GM12878 (cell line): ENCODE measurements at regions not wholly inside any gene's neighbourhood (a gene's known extent, or its start where the extent isn't known, plus 50 kb on each side); places are given as distances from the start of the nearest gene placed in this dataset.
A peak's percentile ranks its signal among the peaks of the same experiment; 100 is the strongest.

Experiments used
- ATF7 ChIP-seq: fragments of 450-650 bp; IDR thresholded peaks from 2 replicates; pipeline ENCODE4 v1.6.1; 2016; ENCODE audit warnings: low read depth, mild to moderate bottlenecking
- BACH1 ChIP-seq: fragments of 450-650 bp; IDR thresholded peaks from 2 replicates; pipeline ENCODE4 v1.6.1; 2017; ENCODE audit warnings: mild to moderate bottlenecking, borderline replicate concordance
- BHLHE40 ChIP-seq, 2 experiments: fragments of 450-650 bp in 1 of 2; IDR thresholded peaks; 2 replicates each; pipeline ENCODE4 v1.6.1; 2011 to 2017; ENCODE audit warnings: low read depth in 2 of 2, borderline replicate concordance in 1 of 2, improper control_type of control experiment in 1 of 2, low read length in 1 of 2, mild to moderate bottlenecking in 1 of 2
- BMI1 ChIP-seq: fragments of 450-650 bp; IDR thresholded peaks from 2 replicates; pipeline ENCODE4 v1.6.1; 2016; ENCODE audit warnings: mild to moderate bottlenecking, moderate library complexity, borderline replicate concordance
- E2F4 ChIP-seq: IDR thresholded peaks from 2 replicates; pipeline ENCODE4 v1.6.1; 2012; ENCODE audit warnings: low read depth, low read length, improper control_type of control experiment
- ELK1 ChIP-seq: IDR thresholded peaks from 2 replicates; pipeline ENCODE4 v1.6.1; 2012; ENCODE audit warnings: low read depth, low read length, improper control_type of control experiment
- MXI1 ChIP-seq: fragments of 150-350 bp; IDR thresholded peaks from 2 replicates; pipeline ENCODE4 v1.6.1; 2011; ENCODE audit warnings: low read depth, mild to moderate bottlenecking, inconsistent platforms, low read length, improper control_type of control experiment
- NR2C2 ChIP-seq: IDR thresholded peaks from 2 replicates; pipeline ENCODE4 v1.6.1; 2011; ENCODE audit warnings: borderline replicate concordance, low read depth; ENCODE audit not compliant: control insufficient read depth, insufficient read length
- PAX8 ChIP-seq: fragments of 450-650 bp; IDR thresholded peaks from 2 replicates; pipeline ENCODE4 v1.6.1; 2017; ENCODE audit warnings: mild to moderate bottlenecking, moderate library complexity
- RELA ChIP-seq: fragments of 450-650 bp; IDR thresholded peaks from 2 replicates; pipeline ENCODE4 v1.8.0; 2014; ENCODE audit warnings: borderline replicate concordance; ENCODE audit not compliant: partially characterized antibody
- SIN3A ChIP-seq: IDR thresholded peaks from 2 replicates; pipeline ENCODE4 v1.6.1; 2012; ENCODE audit warnings: low read depth, low read length, improper control_type of control experiment
- SPI1 ChIP-seq: IDR thresholded peaks from 2 replicates; pipeline ENCODE4 v1.6.1; 2011; ENCODE audit warnings: low read depth, mild to moderate bottlenecking, low read length, moderate library complexity, borderline replicate concordance; ENCODE audit not compliant: insufficient read depth
- TCF12 ChIP-seq: IDR thresholded peaks from 2 replicates; pipeline ENCODE4 v1.6.1; 2011; ENCODE audit warnings: low read depth, mild to moderate bottlenecking, low read length
- ZBTB40 ChIP-seq: fragments of 450-650 bp; IDR thresholded peaks from 2 replicates; pipeline ENCODE4 v1.6.1; 2016; ENCODE audit warnings: mild to moderate bottlenecking, moderate library complexity, borderline replicate concordance
- ZNF24 ChIP-seq: fragments of 450-650 bp; IDR thresholded peaks from 2 replicates; pipeline ENCODE4 v1.6.1; 2017; ENCODE audit warnings: antibody characterized with exemption, mild to moderate bottlenecking
- ZNF622 ChIP-seq: fragments of 450-650 bp; IDR thresholded peaks from 2 replicates; pipeline ENCODE4 v1.6.1; 2017; ENCODE audit warnings: mild to moderate bottlenecking, inconsistent platforms

- TF ChIP-seq ELK1 (no peak), ZNF24 (no peak), ZBTB40 (no peak), TCF12 (no peak), E2F4 (no peak), NR2C2 (no peak), ATF7 (peak; percentile 29; the same call in 1 of the 2 replicates), MXI1 (no peak), BACH1 (no peak), SPI1 (peak; percentile 87), BMI1 (no peak), ZNF622 (no peak), PAX8 (no peak), RELA (no peak), BHLHE40 (IDR thresholded peaks at IDR 0.05; ENCODE audit: borderline replicate concordance in 1 of 2, low read depth in 2 of 2, low read length in 1 of 2) (no peak), SIN3A (no peak)
Measured at GRCh38 chr2:117058366-117058765, 756.1 kb upstream of the DDX18 start (continued).
